Liver (tissue), 8 donors: ENCODE measurements at regions not wholly inside any gene's neighbourhood (a gene's known extent, or its start where the extent isn't known, plus 50 kb on each side); places are given as distances from the start of the nearest gene placed in this dataset.

Source experiments
- DNase-seq: peaks from one replicate; pipeline ENCODE4 v3.0.0-alpha.2; 2017; ENCODE audit warnings: low spot score
- H3K27ac ChIP-seq, 2 donors: one replicate each; pipeline ENCODE4 v1.7.0; 2013; ENCODE audit warnings: inconsistent platforms in 2 of 2, low read length in 2 of 2, control low read depth in 1 of 2, low read depth in 1 of 2, mild to moderate bottlenecking in 1 of 2
- H3K27me3 ChIP-seq, 4 donors: one replicate each; pipeline versions ENCODE4 v1.6.1 to v1.7.0; 2013; ENCODE audit warnings: low read length in 3 of 4, inconsistent platforms in 1 of 4, mild to moderate bottlenecking in 1 of 4, moderate library complexity in 1 of 4; ENCODE audit not compliant: control insufficient read depth in 4 of 4, insufficient read depth in 4 of 4
- H3K36me3 ChIP-seq, 4 donors: one replicate each; pipeline versions ENCODE4 v1.6.1 to v1.7.0; 2013; ENCODE audit warnings: low read length in 3 of 4, mild to moderate bottlenecking in 3 of 4, low read depth in 1 of 4, moderate library complexity in 1 of 4; ENCODE audit not compliant: control insufficient read depth in 4 of 4, insufficient read depth in 3 of 4
- H3K4me1 ChIP-seq, 4 donors: one replicate each; pipeline versions ENCODE4 v1.6.1 to v1.7.0; 2013; ENCODE audit warnings: low read length in 3 of 4, mild to moderate bottlenecking in 3 of 4, moderate library complexity in 1 of 4; ENCODE audit not compliant: control insufficient read depth in 4 of 4, insufficient read depth in 4 of 4
- H3K4me3 ChIP-seq, 3 donors: one replicate each; pipeline versions ENCODE4 v1.6.1 to v1.7.0; 2013; ENCODE audit warnings: low read length in 3 of 3, control low read depth in 1 of 3, low read depth in 1 of 3, mild to moderate bottlenecking in 1 of 3
- H3K9ac ChIP-seq, 2 donors: one replicate each; pipeline ENCODE4 v1.7.0; 2013; ENCODE audit warnings: low read length in 2 of 2, mild to moderate bottlenecking in 2 of 2, moderate library complexity in 2 of 2, control low read depth in 1 of 2, low read depth in 1 of 2
- H3K9me3 ChIP-seq, 4 donors: one replicate each; pipeline versions ENCODE4 v1.6.1 to v1.7.0; 2013; ENCODE audit warnings: low read length in 3 of 4; ENCODE audit not compliant: control insufficient read depth in 4 of 4
- EGR1 ChIP-seq, 2 donors: IDR thresholded peaks; 2 replicates each; pipeline ENCODE4 v1.6.1; 2016 to 2018; ENCODE audit warnings: antibody characterized with exemption in 2 of 2, low read depth in 2 of 2
- FOXA1 ChIP-seq: IDR thresholded peaks from 2 replicates; pipeline ENCODE4 v1.6.1; 2016; ENCODE audit warnings: antibody characterized with exemption
- FOXA2 ChIP-seq: IDR thresholded peaks from 2 replicates; pipeline ENCODE4 v1.6.1; 2016; ENCODE audit warnings: antibody characterized with exemption
- GABPA ChIP-seq, 2 donors: IDR thresholded peaks in 1 of 2; conservative IDR thresholded peaks in 1 of 2; 2 replicates each; pipeline ENCODE4 v1.6.1; 2016; ENCODE audit warnings: antibody characterized with exemption in 2 of 2, mild to moderate bottlenecking in 1 of 2, moderate library complexity in 1 of 2
- HNF4A ChIP-seq, 2 donors: conservative IDR thresholded peaks; 2 replicates each; pipeline ENCODE4 v1.6.1; 2016; ENCODE audit warnings: antibody characterized with exemption in 2 of 2, mild to moderate bottlenecking in 2 of 2
- HNF4G ChIP-seq: IDR thresholded peaks from 2 replicates; pipeline ENCODE4 v1.6.1; 2016; ENCODE audit warnings: antibody characterized with exemption
- JUND ChIP-seq, 2 donors: IDR thresholded peaks; 2 replicates each; pipeline ENCODE4 v1.6.1; 2016; ENCODE audit warnings: antibody characterized with exemption in 2 of 2
- NR2F2 ChIP-seq: IDR thresholded peaks from 2 replicates; pipeline ENCODE4 v1.6.1; 2016; ENCODE audit warnings: antibody characterized with exemption
- RAD21 ChIP-seq, 2 donors: IDR thresholded peaks; 2 replicates each; pipeline ENCODE4 v1.6.1; 2016; ENCODE audit warnings: antibody characterized with exemption in 2 of 2, mild to moderate bottlenecking in 2 of 2
- RXRA ChIP-seq, 2 donors: IDR thresholded peaks; 2 replicates each; pipeline ENCODE4 v1.6.1; 2017 to 2018; ENCODE audit warnings: antibody characterized with exemption in 2 of 2, mild to moderate bottlenecking in 1 of 2
- SP1 ChIP-seq: IDR thresholded peaks from 2 replicates; pipeline ENCODE4 v1.6.1; 2018; ENCODE audit warnings: antibody characterized with exemption, mild to moderate bottlenecking
- TAF1 ChIP-seq: conservative IDR thresholded peaks from 2 replicates; pipeline ENCODE4 v1.6.1; 2016; ENCODE audit warnings: antibody characterized with exemption, mild to moderate bottlenecking
- YY1 ChIP-seq: IDR thresholded peaks from 2 replicates; pipeline ENCODE4 v1.6.1; 2016; ENCODE audit warnings: antibody characterized with exemption, mild to moderate bottlenecking
- WGBS: extraction: QIAGEN DNeasy Blood & Tissue Kit; methylation state at CpG from one replicate; pipeline ENCODE4 v1.1.7; 2013; 5-methylcytosine and 5-hydroxymethylcytosine counted together
- TF ChIP-seq, protein P1 (sequence below): IDR thresholded peaks from 2 replicates; pipeline ENCODE4 v1.6.1; 2016; ENCODE audit warnings: antibody characterized with exemption
- TF ChIP-seq, protein P2 (sequence below): IDR thresholded peaks from 2 replicates; pipeline ENCODE4 v1.6.1; 2016; ENCODE audit warnings: antibody characterized with exemption, mild to moderate bottlenecking
- TF ChIP-seq, protein P3 (sequence below): IDR thresholded peaks from 2 replicates; pipeline ENCODE4 v1.6.1; 2016; ENCODE audit warnings: antibody characterized with exemption
- TF ChIP-seq, protein P4 (sequence below): IDR thresholded peaks from 2 replicates; pipeline ENCODE4 v1.6.1; 2016; ENCODE audit warnings: antibody characterized with exemption
- TF ChIP-seq, protein P5 (sequence below): fragments of 150-350 bp; IDR thresholded peaks from 2 replicates; pipeline ENCODE4 v1.5.1; 2017; ENCODE audit warnings: improper control_type of control experiment, low read depth, low read length; ENCODE audit not compliant: missing input control
- donor health status: healthy.
- donor health status: healthy.
- donor health status: healthy.
- donor health status: healthy.
- donor health status: healthy.

DNA sequence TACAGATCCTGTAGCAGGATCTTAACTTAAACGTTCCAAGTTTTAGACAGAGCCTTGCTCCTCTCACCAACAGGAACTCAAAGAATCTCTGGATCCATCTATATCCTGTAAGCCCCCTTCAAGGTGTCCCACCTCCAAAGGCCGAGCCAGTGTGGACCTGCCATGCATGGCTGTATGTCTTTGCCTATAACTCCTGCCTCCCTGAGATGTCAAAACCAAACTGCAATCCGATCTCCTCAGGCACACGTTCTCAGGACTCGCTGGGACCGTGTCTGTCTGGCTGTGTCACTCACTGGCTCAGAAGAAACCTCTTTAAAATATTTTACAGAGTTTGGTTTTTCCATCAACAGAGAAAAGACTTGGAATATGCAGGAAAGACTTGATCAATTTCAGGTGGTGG is 51.4 kb upstream of the FAM20C start (continued):
- TF ChIP-seq RAD21 (IDR thresholded peaks at IDR 0.05) (no peak), NR2F2 (no peak), HNF4G (no peak)
- TF ChIP-seq, protein P1, sequence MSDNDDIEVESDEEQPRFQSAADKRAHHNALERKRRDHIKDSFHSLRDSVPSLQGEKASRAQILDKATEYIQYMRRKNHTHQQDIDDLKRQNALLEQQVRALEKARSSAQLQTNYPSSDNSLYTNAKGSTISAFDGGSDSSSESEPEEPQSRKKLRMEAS: no peak
- TF ChIP-seq, protein P2, sequence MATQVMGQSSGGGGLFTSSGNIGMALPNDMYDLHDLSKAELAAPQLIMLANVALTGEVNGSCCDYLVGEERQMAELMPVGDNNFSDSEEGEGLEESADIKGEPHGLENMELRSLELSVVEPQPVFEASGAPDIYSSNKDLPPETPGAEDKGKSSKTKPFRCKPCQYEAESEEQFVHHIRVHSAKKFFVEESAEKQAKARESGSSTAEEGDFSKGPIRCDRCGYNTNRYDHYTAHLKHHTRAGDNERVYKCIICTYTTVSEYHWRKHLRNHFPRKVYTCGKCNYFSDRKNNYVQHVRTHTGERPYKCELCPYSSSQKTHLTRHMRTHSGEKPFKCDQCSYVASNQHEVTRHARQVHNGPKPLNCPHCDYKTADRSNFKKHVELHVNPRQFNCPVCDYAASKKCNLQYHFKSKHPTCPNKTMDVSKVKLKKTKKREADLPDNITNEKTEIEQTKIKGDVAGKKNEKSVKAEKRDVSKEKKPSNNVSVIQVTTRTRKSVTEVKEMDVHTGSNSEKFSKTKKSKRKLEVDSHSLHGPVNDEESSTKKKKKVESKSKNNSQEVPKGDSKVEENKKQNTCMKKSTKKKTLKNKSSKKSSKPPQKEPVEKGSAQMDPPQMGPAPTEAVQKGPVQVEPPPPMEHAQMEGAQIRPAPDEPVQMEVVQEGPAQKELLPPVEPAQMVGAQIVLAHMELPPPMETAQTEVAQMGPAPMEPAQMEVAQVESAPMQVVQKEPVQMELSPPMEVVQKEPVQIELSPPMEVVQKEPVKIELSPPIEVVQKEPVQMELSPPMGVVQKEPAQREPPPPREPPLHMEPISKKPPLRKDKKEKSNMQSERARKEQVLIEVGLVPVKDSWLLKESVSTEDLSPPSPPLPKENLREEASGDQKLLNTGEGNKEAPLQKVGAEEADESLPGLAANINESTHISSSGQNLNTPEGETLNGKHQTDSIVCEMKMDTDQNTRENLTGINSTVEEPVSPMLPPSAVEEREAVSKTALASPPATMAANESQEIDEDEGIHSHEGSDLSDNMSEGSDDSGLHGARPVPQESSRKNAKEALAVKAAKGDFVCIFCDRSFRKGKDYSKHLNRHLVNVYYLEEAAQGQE: no peak
- TF ChIP-seq, protein P3, sequence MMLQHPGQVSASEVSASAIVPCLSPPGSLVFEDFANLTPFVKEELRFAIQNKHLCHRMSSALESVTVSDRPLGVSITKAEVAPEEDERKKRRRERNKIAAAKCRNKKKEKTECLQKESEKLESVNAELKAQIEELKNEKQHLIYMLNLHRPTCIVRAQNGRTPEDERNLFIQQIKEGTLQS: no peak

DNA sequence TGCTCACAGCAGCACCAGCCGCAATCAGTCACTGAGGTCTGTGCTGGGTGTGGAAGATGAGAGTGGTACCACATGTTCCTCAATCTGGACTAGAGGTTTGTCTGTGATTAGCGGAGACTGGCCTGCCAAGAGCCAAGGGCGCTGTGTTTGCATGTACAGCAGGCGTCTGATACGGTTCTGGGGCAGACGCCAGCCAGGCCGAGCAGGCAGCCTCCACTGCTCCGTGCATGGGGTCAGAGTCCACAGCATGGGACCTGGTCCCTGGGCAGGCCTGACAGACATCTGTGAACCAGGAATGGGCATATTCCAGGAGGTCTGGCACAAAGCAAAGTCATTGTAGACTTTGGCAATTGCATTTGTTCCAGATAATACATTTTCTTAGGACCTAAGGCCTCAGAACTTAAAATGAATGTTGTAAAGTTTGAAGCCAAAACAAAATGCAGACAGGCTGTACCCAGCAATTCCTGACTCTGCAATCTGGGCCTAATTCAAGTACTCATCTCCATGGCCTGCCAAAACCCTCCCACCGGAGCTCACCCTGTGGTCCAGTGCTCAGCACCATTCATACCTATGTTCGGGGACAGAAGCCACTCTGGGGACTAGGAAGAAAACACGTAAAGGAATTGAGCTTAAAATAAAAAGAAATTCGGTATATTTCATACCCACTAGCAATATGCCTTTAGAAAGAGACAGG is 50.0 kb upstream of the FAM20C start:
- TF ChIP-seq, protein P3: peak; percentile 78
- TF ChIP-seq RXRA (IDR thresholded peaks at IDR 0.05) (peak; percentile 85 to 93), EGR1 (IDR thresholded peaks at IDR 0.05; ENCODE audit: low read depth in 2 of 2) (peak; percentile 23 to 75), YY1 (peak; percentile 94), TAF1 (no peak), NR2F2 (peak; percentile 83), HNF4A (conservative IDR thresholded peaks at IDR 0.05) (peak; percentile 98 to 99), FOXA1 (peak; percentile 65), GABPA (IDR thresholded peaks at IDR 0.05 in 1 of 2, conservative IDR thresholded peaks at IDR 0.05 in 1 of 2) (no peak), FOXA2 (peak; percentile 81), RAD21 (IDR thresholded peaks at IDR 0.05) (peak; percentile 64 to 75), JUND (IDR thresholded peaks at IDR 0.05) (peak; percentile 51 to 72), SP1 (peak; percentile 98), HNF4G (peak; percentile 97)
- TF ChIP-seq, protein P4, sequence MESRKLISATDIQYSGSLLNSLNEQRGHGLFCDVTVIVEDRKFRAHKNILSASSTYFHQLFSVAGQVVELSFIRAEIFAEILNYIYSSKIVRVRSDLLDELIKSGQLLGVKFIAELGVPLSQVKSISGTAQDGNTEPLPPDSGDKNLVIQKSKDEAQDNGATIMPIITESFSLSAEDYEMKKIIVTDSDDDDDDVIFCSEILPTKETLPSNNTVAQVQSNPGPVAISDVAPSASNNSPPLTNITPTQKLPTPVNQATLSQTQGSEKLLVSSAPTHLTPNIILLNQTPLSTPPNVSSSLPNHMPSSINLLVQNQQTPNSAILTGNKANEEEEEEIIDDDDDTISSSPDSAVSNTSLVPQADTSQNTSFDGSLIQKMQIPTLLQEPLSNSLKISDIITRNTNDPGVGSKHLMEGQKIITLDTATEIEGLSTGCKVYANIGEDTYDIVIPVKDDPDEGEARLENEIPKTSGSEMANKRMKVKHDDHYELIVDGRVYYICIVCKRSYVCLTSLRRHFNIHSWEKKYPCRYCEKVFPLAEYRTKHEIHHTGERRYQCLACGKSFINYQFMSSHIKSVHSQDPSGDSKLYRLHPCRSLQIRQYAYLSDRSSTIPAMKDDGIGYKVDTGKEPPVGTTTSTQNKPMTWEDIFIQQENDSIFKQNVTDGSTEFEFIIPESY: peak; percentile 88
- TF ChIP-seq, protein P1: peak; percentile 99
- TF ChIP-seq, protein P5, sequence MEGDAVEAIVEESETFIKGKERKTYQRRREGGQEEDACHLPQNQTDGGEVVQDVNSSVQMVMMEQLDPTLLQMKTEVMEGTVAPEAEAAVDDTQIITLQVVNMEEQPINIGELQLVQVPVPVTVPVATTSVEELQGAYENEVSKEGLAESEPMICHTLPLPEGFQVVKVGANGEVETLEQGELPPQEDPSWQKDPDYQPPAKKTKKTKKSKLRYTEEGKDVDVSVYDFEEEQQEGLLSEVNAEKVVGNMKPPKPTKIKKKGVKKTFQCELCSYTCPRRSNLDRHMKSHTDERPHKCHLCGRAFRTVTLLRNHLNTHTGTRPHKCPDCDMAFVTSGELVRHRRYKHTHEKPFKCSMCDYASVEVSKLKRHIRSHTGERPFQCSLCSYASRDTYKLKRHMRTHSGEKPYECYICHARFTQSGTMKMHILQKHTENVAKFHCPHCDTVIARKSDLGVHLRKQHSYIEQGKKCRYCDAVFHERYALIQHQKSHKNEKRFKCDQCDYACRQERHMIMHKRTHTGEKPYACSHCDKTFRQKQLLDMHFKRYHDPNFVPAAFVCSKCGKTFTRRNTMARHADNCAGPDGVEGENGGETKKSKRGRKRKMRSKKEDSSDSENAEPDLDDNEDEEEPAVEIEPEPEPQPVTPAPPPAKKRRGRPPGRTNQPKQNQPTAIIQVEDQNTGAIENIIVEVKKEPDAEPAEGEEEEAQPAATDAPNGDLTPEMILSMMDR: no peak
- TF ChIP-seq, protein P2: peak; percentile 85
- Histone ChIP-seq H3K27me3 (no peaks in the 10 kb centered on the region), H3K4me1 (peaks cover 10 to 25% (median 18%) of the 10 kb centered on the region in 4 donors), H3K4me3 (no peak overlapping the region), H3K9ac (no peak overlapping the region), H3K9me3 (no peaks in the 10 kb centered on the region), H3K36me3 (peaks cover 0 to 4% (median 0%) of the 10 kb centered on the region in 4 donors), H3K27ac (peak overlapping the region; percentile 67 to 77)
- 30% methylated on average over 12 of the region's 12 CpGs for WGBS
- DNase-seq: peak; percentile 66
